Left lung (tissue), 4 donors: ENCODE measurements at regions not wholly inside any gene's neighbourhood (a gene's known extent, or its start where the extent isn't known, plus 50 kb on each side); places are given as distances from the start of the nearest gene placed in this dataset.

Experiments used
- ATAC-seq: fragments of 200-7000 bp; cut with Tn5 transposase; one replicate; pipeline ENCODE4 v1.9.1; 2020; ENCODE audit warnings: moderate library complexity
- DNase-seq, 4 donors: peaks; one replicate each; pipeline ENCODE4 v3.0.0-alpha.2; 2013 to 2020
- H3K27ac ChIP-seq, 2 donors: fragments of 200-600 bp; sonication (generic) in 1 of 2; one replicate each; pipeline versions ENCODE4 v1.5.0 to v1.8.0; 2020 to 2021
- H3K27me3 ChIP-seq, 2 donors: fragments of 200-600 bp; sonication (generic) in 1 of 2; one replicate each; pipeline versions ENCODE4 v1.5.0 to v1.8.0; 2020 to 2021
- H3K36me3 ChIP-seq, 2 donors: fragments of 200-600 bp; sonication (generic) in 1 of 2; one replicate each; pipeline versions ENCODE4 v1.5.0 to v1.8.0; 2020 to 2021
- H3K4me1 ChIP-seq, 2 donors: fragments of 200-600 bp; one replicate each; pipeline ENCODE4 v1.8.0; 2021
- H3K4me3 ChIP-seq, 2 donors: fragments of 200-600 bp; sonication (generic) in 1 of 2; one replicate each; pipeline versions ENCODE4 v1.5.0 to v1.8.0; 2020 to 2021; ENCODE audit warnings: mild to moderate bottlenecking in 1 of 2
- H3K9me3 ChIP-seq, 2 donors: fragments of 200-600 bp; sonication (generic) in 1 of 2; one replicate each; pipeline versions ENCODE4 v1.5.0 to v1.8.0; 2020 to 2021
- CTCF ChIP-seq, 2 donors: fragments of 200-600 bp; sonication (generic) in 1 of 2; IDR thresholded peaks; one replicate each; pipeline versions ENCODE4 v1.5.0 to v1.8.0; 2021; ENCODE audit warnings: antibody characterized with exemption in 2 of 2
- intact Hi-C, 2 donors: fragments of 100-400 bp; cut with DNase I; formaldehyde crosslinking; loops; one replicate each; pipeline versions ENCODE4 v1.11.2 to v1.14.2; 2022
- donor health status: DM: no; HTN: yes; CAD: no.
- donor health status: DM: no; HTN: no; CAD: no.

GRCh38 chr17:77366558-77367245 lies 225.9 kb downstream of the SEC14L1 start:
- no peak for TF ChIP-seq CTCF (IDR thresholded peaks at IDR 0.05)
- H3K9me3 ChIP-seq, result no peaks in the 10 kb centered on the region
- DNase-seq (no peak), ATAC-seq (no peak)
- no peak overlapping the region for H3K4me3 ChIP-seq
- H3K4me1 ChIP-seq, result peaks cover 23 to 74% of the 10 kb centered on the region in 2 donors
- no peaks in the 10 kb centered on the region for H3K27me3 ChIP-seq
- intact Hi-C loops, result no loop called here
- no peaks in the 10 kb centered on the region for H3K36me3 ChIP-seq
- H3K27ac ChIP-seq, result peak overlapping the region in 1 of 2 donors; percentile 55

- no peak overlapping the region for H3K4me3 ChIP-seq
- H3K9me3 ChIP-seq, result no peaks in the 10 kb centered on the region
- ATAC-seq (no peak), DNase-seq (peak in 1 of 4 donors; percentile 24)
- peaks cover 0 to 4% of the 10 kb centered on the region in 2 donors for H3K27me3 ChIP-seq
- no peak for TF ChIP-seq CTCF (IDR thresholded peaks at IDR 0.05)
- peaks cover 37 to 74% of the 10 kb centered on the region in 2 donors for H3K4me1 ChIP-seq
- intact Hi-C loops, result no loop called here
- no peaks in the 10 kb centered on the region for H3K36me3 ChIP-seq
- H3K27ac ChIP-seq, result no peak overlapping the region
Observed at GRCh38 chr17:77369544-77369971, 228.8 kb downstream of the SEC14L1 start.

GRCh38 chr17:77370586-77370985 lies 229.8 kb downstream of the SEC14L1 start:
- DNase-seq (peak in 1 of 4 donors; percentile 21), ATAC-seq (no peak)
- peak overlapping the region in 1 of 2 donors; percentile 29 for H3K27ac ChIP-seq
- H3K36me3 ChIP-seq, result no peaks in the 10 kb centered on the region
- H3K27me3 ChIP-seq, result peaks cover 0 to 4% of the 10 kb centered on the region in 2 donors
- peaks cover 45 to 76% of the 10 kb centered on the region in 2 donors for H3K4me1 ChIP-seq
- TF ChIP-seq CTCF (IDR thresholded peaks at IDR 0.05), result no peak
- H3K9me3 ChIP-seq, result no peaks in the 10 kb centered on the region
- H3K4me3 ChIP-seq, result no peak overlapping the region
- intact Hi-C loops, result no loop called here

- Histone ChIP-seq H3K9me3 (no peaks in the 10 kb centered on the region), H3K4me3 (no peak overlapping the region), H3K36me3 (no peaks in the 10 kb centered on the region), H3K4me1 (peaks cover 45 to 76% of the 10 kb centered on the region in 2 donors), H3K27ac (peak overlapping the region; percentile 87 to 92), H3K27me3 (peaks cover 0 to 4% of the 10 kb centered on the region in 2 donors)
- intact Hi-C loops, result no loop called here
- no peak for TF ChIP-seq CTCF (IDR thresholded peaks at IDR 0.05)
- DNase-seq, result peak in 2 of 4 donors; percentile 36 to 45
- ATAC-seq, result no peak
Observed at GRCh38 chr17:77371117-77371887, 230.5 kb downstream of the SEC14L1 start.

- no peak for TF ChIP-seq CTCF (IDR thresholded peaks at IDR 0.05)
- H3K9me3 ChIP-seq, result no peaks in the 10 kb centered on the region
- peak overlapping the region; percentile 87 to 92 for H3K27ac ChIP-seq
- H3K4me3 ChIP-seq, result peak overlapping the region; percentile 61 to 72
- H3K27me3 ChIP-seq, result peaks cover 0 to 4% of the 10 kb centered on the region in 2 donors
- ATAC-seq (no peak), DNase-seq (peak in 2 of 4 donors; percentile 34 to 60)
- H3K36me3 ChIP-seq, result no peaks in the 10 kb centered on the region
- intact Hi-C loops, result no loop called here
- peaks cover 48 to 76% of the 10 kb centered on the region in 2 donors for H3K4me1 ChIP-seq
Observed at GRCh38 chr17:77371888-77372443, 231.2 kb downstream of the SEC14L1 start.
